ACHN (cell line): ENCODE measurements at regions not wholly inside any gene's neighbourhood (a gene's known extent, or its start where the extent isn't known, plus 50 kb on each side); places are given as distances from the start of the nearest gene placed in this dataset.

ENCODE experiments used
- DNase-seq: peaks from one replicate; pipeline ENCODE4 v3.0.0-alpha.2; 2015
- in situ Hi-C: cut with HindIII; loops from 2 replicates; pipeline ENCODE4 v1.10.0; 2017; ENCODE audit warnings: low sequenced_read_pairs, low pct_ligation_motif_present, low pct_unique_long_range_greater_than_20kb

- DNase-seq = peak; percentile 63
- in situ Hi-C loops = no loop called here
Observed at GRCh38 chr16:73713778-73714495, 582.7 kb upstream of the PSMD7 start.

GRCh38 chr16:73713251-73713650 is 583.4 kb upstream of the PSMD7 start:
- in situ Hi-C loops = no loop called here
- DNase-seq = no peak

GRCh38 chr16:73711406-73712080 is 585.1 kb upstream of the PSMD7 start:
- in situ Hi-C loops = no loop called here
- DNase-seq = no peak

DNA sequence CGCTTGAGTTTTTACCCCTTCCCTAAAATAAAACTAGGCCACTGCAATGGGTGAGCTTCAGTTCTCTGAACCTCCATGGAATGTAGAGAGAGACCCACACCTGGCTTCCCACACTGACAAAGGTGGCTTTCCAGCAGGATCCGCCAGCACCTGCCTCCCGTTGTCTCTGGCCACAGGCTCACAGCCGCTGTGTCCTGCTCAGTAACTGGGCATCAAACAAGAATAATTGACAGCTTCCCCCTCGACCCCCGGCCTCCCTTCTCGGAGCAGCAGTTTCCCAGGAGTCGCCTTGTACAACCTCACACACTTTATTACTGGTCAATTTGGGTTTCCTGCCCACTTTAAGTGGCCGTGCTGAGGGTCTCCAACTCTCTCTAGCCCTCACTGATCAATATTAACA is 586.1 kb upstream of the PSMD7 start:
- no peak for DNase-seq
- in situ Hi-C loops = no loop called here

GRCh38 chr16:73707863-73708262 is 588.8 kb upstream of the PSMD7 start:
- in situ Hi-C loops = no loop called here
- DNase-seq = no peak

GRCh38 chr16:73703891-73704290 is 592.7 kb upstream of the PSMD7 start:
- DNase-seq = no peak
- in situ Hi-C loops = no loop called here

DNA sequence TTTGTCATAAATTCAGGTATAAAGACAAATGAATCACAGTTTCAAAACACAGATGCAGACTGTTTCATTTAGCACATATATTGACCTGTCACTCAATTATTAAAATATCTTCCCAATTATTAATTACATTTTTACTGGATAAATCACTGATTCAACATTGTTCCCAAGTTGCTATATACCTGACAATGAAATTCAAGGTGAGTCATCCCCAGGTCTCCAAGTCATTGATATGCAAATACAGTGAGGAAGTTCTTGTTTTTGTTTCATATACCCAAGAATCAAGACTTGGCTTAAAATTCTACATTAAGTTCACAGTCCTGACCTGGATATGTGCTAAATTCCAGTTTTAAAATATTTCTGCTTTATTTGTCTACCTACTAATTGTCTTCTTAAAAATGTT is 599.3 kb upstream of the PSMD7 start:
- in situ Hi-C loops = no loop called here
- no peak for DNase-seq

DNA sequence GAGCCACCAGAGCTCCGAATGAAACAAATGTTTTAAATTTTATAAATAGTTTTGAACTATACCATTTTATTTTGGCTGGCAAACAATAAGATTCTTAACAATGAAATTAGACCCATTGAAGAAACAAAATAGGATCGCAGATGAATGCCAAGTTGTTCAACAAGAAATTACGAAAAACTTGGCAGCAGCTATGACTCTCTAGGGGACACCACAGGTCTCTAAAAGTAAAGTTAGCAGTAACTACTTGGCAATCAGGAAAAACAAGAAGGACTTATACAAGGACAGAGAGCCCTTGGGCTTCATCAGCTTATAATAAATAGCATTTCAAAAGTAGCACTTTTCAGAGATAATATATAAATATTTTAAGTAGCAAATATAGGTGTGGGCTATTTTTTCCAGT is 603.8 kb upstream of the PSMD7 start:
- DNase-seq = no peak
- in situ Hi-C loops = no loop called here

DNA sequence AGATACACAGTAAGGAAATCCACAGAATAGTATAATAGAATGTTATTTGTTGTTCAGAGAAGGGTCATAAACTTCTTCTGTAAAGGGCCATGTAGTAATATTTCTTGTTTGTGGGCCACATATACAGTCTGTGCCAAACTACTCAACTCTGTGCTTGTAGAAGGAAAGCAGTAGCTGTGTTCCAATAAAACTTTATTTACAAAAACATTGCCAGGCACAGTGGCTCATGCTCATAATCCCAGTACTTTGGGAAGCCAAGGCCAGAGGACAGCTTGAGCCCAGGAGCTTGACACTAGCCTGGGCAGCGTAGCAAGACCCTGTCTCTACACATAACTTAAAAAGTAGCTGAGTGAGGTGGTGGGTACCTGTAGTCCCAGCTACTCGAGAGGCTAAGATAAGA is 612.8 kb upstream of the PSMD7 start:
- in situ Hi-C loops = no loop called here

DNA sequence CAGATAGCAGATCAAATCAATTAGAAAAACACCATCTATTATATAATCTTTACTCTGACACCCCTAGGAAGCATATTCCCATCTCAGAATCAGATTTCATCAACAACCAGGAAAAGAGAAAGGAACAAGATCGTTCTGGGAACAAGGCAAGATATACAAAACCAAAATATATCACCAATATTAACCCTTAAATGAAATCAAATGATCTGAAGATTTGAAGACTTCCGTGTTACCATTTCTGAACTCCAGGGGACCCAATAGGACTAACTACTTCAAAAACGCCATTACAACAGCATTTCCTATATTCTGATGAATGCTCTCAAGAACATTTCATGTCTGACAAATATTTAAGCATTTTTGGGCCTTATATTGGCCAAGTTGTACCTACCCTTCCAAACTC is 624.2 kb upstream of the ZFHX3 start:
- in situ Hi-C loops = no loop called here
- DNase-seq = no peak

More for the DNA sequence above, 612.8 kb upstream of the PSMD7 start:
- no peak for DNase-seq

DNA sequence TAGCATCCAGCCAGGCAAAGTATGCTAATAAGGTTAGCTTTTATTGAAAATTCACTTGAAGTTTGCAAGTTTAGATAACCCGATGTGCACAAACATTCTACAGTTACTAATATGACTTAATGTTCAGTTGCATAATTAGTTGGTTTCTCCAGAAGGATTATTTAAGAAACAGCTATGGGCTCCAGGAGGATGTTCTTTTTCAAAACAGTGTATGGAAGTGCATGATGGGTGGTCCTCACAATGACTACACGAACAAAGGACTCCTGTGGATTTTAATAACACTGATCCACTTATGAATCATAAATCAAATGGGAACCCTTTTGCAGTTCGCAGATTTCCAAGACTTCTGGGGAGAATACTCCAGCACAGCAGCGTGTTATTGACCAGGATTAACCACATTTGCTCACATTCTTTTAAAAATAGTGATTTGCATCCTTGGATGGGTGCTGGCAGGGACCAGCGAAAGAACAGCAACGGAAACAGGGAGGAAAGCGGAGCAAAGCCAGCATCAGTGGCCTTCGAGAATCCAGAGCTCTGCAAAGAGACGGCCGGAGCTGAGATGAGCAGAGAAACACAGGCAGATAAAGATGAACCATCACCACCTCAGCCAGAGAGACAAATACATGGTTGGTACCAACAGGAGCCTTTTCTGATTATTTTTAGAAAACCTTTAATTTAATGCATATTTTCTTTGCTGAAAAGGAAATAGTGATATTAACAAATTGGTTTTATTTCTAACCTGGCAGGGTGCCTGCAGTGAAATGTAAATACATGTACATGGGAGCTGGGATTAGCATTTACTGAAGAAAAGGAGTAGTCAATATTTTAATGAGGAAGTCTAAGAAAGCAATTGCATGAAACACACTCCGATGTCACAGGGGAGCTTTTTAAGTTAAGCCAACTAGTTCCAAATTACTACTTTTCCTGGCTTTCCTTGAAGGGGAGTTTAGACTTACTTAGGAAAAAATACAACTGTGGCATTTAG is 623.2 kb upstream of the ZFHX3 start:
- DNase-seq = no peak
- in situ Hi-C loops = no loop called here

DNA sequence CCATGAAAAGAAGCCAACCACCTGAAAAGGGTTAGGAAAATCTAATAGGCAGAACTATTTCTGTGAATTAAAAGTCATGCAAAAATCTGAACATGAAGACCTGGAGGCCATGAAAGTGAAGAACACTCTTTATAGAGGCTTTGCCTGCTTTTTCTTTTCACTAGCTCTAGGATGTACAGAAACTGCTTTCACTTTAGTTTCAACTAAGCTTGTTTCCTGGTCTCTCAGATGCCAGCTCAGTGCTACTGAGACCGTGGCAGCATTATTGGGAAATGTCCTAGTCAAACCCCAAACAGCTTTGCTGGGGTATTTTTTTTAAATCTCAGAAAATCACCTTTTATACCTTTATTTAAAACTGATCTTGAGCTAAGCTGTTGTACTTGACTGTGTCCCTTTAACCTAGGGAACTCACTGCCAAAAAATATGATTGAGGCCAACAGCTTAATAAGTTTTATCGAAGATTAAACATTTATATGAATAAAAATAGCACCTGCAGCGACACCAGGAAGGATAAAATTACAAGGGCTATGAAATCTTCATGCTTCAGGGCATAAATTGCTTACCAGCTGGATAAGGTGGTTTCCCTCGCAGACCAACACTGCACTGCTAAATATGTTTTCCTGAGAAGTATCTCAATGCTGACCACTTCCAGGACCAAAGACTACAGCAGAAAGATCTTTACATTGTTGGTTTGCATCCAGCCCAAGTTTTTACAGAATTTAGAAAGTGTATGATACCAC is 621.8 kb upstream of the ZFHX3 start:
- DNase-seq = no peak
- in situ Hi-C loops = no loop called here

GRCh38 chr16:73663720-73664119 is 615.8 kb upstream of the ZFHX3 start:
- in situ Hi-C loops = no loop called here

DNA sequence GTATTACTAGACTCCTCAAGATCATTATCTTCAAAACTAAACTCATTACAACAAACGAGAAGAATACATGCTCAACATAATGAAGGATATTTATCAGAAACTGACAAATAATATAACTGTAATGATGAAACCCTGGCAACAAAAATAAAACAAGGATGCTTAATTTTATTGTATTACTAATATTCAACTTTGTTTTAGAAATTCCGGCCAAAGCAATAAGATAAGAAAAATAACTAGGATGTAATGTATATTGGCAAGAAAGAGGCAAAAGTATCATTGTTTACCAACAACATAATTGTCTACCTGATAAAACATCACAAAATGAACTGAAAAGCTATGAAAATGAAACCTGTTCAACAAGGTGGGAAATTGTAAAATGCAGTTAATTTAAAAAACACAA is 588.3 kb upstream of the ZFHX3 start:
- DNase-seq = no peak
- in situ Hi-C loops = no loop called here

More at GRCh38 chr16:73663720-73664119, 615.8 kb upstream of the ZFHX3 start:
- no peak for DNase-seq

GRCh38 chr16:73629011-73629410 is 581.1 kb upstream of the ZFHX3 start:
- in situ Hi-C loops = no loop called here

DNA sequence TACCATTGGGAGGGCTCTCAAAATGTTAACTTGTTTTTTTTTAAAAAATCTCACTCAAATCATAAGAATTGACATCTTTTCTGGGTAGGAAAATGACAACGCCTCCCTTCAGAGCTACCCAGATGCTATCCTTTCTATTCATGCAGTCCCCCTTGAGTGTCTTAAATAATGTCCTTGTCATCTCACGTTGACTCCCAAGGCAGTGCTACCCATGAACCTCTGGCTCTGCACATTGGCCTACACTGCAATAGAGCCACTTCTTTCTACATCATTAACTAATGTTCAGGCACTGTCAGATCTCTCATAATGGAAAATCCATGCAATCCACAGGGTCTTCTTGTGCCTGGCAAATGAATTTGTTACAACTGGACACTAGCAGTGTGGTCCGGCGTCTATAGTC is 569.8 kb upstream of the ZFHX3 start:
- DNase-seq = no peak
- in situ Hi-C loops = no loop called here

More at GRCh38 chr16:73629011-73629410, 581.1 kb upstream of the ZFHX3 start:
- no peak for DNase-seq

- in situ Hi-C loops = no loop called here
Observed at GRCh38 chr16:73616770-73617169, 568.8 kb upstream of the ZFHX3 start.

DNA sequence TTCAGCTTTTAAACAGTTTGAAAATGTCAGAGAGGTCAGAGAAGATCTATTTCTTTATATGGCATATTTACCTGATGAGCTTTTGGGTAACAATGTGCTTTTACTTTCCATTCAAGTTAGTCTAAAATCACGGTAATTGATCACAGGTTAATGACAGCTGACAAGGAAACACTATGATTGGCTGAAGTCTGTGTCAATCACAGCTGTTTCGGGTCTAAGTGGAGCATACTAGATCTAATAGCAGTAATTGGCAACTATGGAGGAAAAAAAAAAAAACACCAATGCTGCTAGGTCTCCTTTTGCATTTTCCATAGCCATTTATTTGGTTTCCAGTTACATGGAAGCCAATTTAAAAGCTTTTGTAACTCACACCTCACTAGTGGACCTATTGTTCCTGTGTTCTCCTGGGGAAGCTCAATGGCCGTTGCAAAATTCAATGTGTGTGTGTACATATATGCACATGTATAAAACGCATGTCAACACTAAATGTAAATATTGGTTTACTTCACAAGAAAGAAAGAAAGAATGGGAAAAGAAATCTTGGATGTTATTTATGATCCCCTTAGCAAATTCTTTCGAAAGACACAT is 568.3 kb upstream of the ZFHX3 start:
- no peak for DNase-seq
- in situ Hi-C loops = no loop called here

More at GRCh38 chr16:73616770-73617169, 568.8 kb upstream of the ZFHX3 start:
- no peak for DNase-seq
